GM23338 (cell line): ENCODE measurements at regions not wholly inside any gene's neighbourhood (a gene's known extent, or its start where the extent isn't known, plus 50 kb on each side); places are given as distances from the start of the nearest gene placed in this dataset.

ENCODE experiments used
- ATAC-seq: fragments of 200-7000 bp; cut with Tn5 transposase; 3 replicates; pipeline ENCODE4 v1.9.1; 2020
- DNase-seq: peaks from one replicate; pipeline ENCODE4 v3.0.0-alpha.2; 2015; ENCODE audit warnings: low spot score
- H2AFZ ChIP-seq: fragments of 200-600 bp; sonication (generic); 2 replicates; pipeline ENCODE4 v1.8.0; 2016; ENCODE audit warnings: antibody characterized with exemption, mild to moderate bottlenecking, moderate library complexity
- H3F3A ChIP-seq: fragments of 200-600 bp; sonication (generic); replicated peaks from 2 replicates; pipeline ENCODE4 v1.8.0; 2017; ENCODE audit warnings: antibody characterized with exemption, mixed run types, low read depth
- H3K27ac ChIP-seq: fragments of 200-600 bp; sonication (generic); 2 replicates; pipeline ENCODE4 v1.6.1; 2016; ENCODE audit warnings: low read depth
- H3K27me3 ChIP-seq: fragments of 200-600 bp; sonication (generic); 2 replicates; pipeline ENCODE4 v1.8.0; 2016; ENCODE audit warnings: mild to moderate bottlenecking, mixed run types, moderate library complexity; ENCODE audit not compliant: insufficient read depth
- H3K36me3 ChIP-seq: fragments of 200-600 bp; sonication (generic); 2 replicates; pipeline ENCODE4 v1.8.0; 2016; ENCODE audit warnings: mild to moderate bottlenecking; ENCODE audit not compliant: insufficient read depth
- H3K4me1 ChIP-seq: fragments of 200-600 bp; sonication (generic); 2 replicates; pipeline ENCODE4 v1.8.0; 2016; ENCODE audit warnings: mild to moderate bottlenecking, moderate library complexity; ENCODE audit not compliant: insufficient read depth
- H3K4me2 ChIP-seq: fragments of 200-600 bp; sonication (generic); 2 replicates; pipeline ENCODE4 v1.7.1; 2017; ENCODE audit warnings: mixed run types
- H3K4me3 ChIP-seq: fragments of 200-600 bp; sonication (generic); 2 replicates; pipeline ENCODE4 v1.6.1; 2016; ENCODE audit warnings: mixed run types
- H3K79me2 ChIP-seq: fragments of 200-600 bp; sonication (generic); replicated peaks from 2 replicates; pipeline ENCODE4 v1.8.0; 2017; ENCODE audit warnings: mild to moderate bottlenecking; ENCODE audit not compliant: insufficient read depth
- H3K9me2 ChIP-seq: fragments of 200-600 bp; sonication (generic); 2 replicates; pipeline ENCODE4 v1.8.0; 2017; ENCODE audit not compliant: insufficient read depth
- H4K20me1 ChIP-seq: fragments of 200-600 bp; sonication (generic); replicated peaks from 2 replicates; pipeline ENCODE4 v1.8.0; 2017; ENCODE audit warnings: mild to moderate bottlenecking; ENCODE audit not compliant: insufficient read depth
- H3K27ac Mint-ChIP-seq: 2 replicates; pipeline ENCODE4 v1.8.0; 2020; ENCODE audit warnings: inconsistent platforms, mild to moderate bottlenecking, moderate library complexity, mixed read lengths
- H3K27me3 Mint-ChIP-seq: 3 replicates; pipeline ENCODE4 v1.8.0; 2022; ENCODE audit warnings: low read depth, mild to moderate bottlenecking, moderate library complexity, mixed read lengths, inconsistent platforms; ENCODE audit not compliant: insufficient read depth, poor library complexity
- H3K36me3 Mint-ChIP-seq: 3 replicates; pipeline ENCODE4 v1.8.0; 2021; ENCODE audit warnings: low read depth, mild to moderate bottlenecking, inconsistent platforms, moderate library complexity, mixed read lengths
- H3K4me1 Mint-ChIP-seq: 3 replicates; pipeline ENCODE4 v1.8.0; 2020; ENCODE audit warnings: mild to moderate bottlenecking, inconsistent platforms, mixed read lengths
- H3K4me3 Mint-ChIP-seq: 3 replicates; pipeline ENCODE4 v1.8.0; 2021; ENCODE audit warnings: moderate library complexity, mild to moderate bottlenecking, inconsistent platforms, mixed read lengths
- H3K9me3 Mint-ChIP-seq: 3 replicates; pipeline ENCODE4 v1.8.0; 2020; ENCODE audit warnings: moderate library complexity, mild to moderate bottlenecking, inconsistent platforms, mixed read lengths
- CREB1 ChIP-seq: fragments of 250-450 bp; sonication (Bioruptor Pico); IDR thresholded peaks from 2 replicates; pipeline ENCODE4 v1.5.0; 2020; ENCODE audit warnings: low read depth, mild to moderate bottlenecking, moderate library complexity
- ETS1 ChIP-seq: IDR thresholded peaks from 2 replicates; pipeline ENCODE4 v1.6.1; 2016; ENCODE audit warnings: antibody characterized with exemption
- EZH2 ChIP-seq: fragments of 200-600 bp; sonication (generic); IDR thresholded peaks from one replicate; pipeline ENCODE4 v1.8.0; 2017; ENCODE audit warnings: antibody characterized with exemption, mild to moderate bottlenecking, low read depth; ENCODE audit not compliant: unreplicated experiment
- EZH2phosphoT487 ChIP-seq: fragments of 200-600 bp; sonication (generic); IDR thresholded peaks from one replicate; pipeline ENCODE4 v1.8.1; 2018; ENCODE audit warnings: antibody characterized with exemption; ENCODE audit not compliant: unreplicated experiment
- JUNB ChIP-seq: IDR thresholded peaks from one replicate; pipeline ENCODE4 v1.6.1; 2016; ENCODE audit warnings: antibody characterized with exemption; ENCODE audit not compliant: unreplicated experiment
- NANOG ChIP-seq: IDR thresholded peaks from 2 replicates; pipeline ENCODE4 v1.6.1; 2016; ENCODE audit warnings: antibody characterized with exemption, borderline replicate concordance
- POLR2AphosphoS5 ChIP-seq: IDR thresholded peaks from 2 replicates; pipeline ENCODE4 v1.6.1; 2016; ENCODE audit warnings: antibody characterized with exemption, low read depth
- STAT1 ChIP-seq: IDR thresholded peaks from one replicate; pipeline ENCODE4 v1.6.1; 2016; ENCODE audit warnings: antibody characterized with exemption; ENCODE audit not compliant: unreplicated experiment
- ZNF331 ChIP-seq: fragments of 250-450 bp; sonication (Bioruptor Pico); IDR thresholded peaks from 2 replicates; pipeline ENCODE4 v1.5.0; 2020; ENCODE audit warnings: low read depth, mild to moderate bottlenecking, moderate library complexity
- TF ChIP-seq, protein P1 (sequence below), 2 experiments: fragments of 200-600 bp in 1 of 2; sonication (generic) in 1 of 2; conservative IDR thresholded peaks; 2 replicates each; pipeline versions ENCODE4 v1.5.1 to v1.6.1; 2016 to 2017; ENCODE audit warnings: antibody characterized with exemption in 2 of 2, low read depth in 2 of 2, mild to moderate bottlenecking in 2 of 2, moderate library complexity in 1 of 2
- TF ChIP-seq, protein P2 (sequence below): fragments of 250-450 bp; sonication (Bioruptor Pico); IDR thresholded peaks from 2 replicates; pipeline ENCODE4 v1.5.0; 2020; ENCODE audit warnings: mild to moderate bottlenecking, moderate library complexity
- TF ChIP-seq, protein P3 (sequence below): IDR thresholded peaks from one replicate; pipeline ENCODE4 v1.6.1; 2018; ENCODE audit warnings: antibody characterized with exemption; ENCODE audit not compliant: unreplicated experiment

- Histone ChIP-seq H4K20me1 (no peaks in the 10 kb centered on the region), H3K4me1 (no peaks in the 10 kb centered on the region), H3K79me2 (no peaks in the 10 kb centered on the region), H3K4me2 (no peak overlapping the region), H3K4me3 (no peak overlapping the region), H3K36me3 (no peaks in the 10 kb centered on the region), H3F3A (no peaks in the 10 kb centered on the region), H3K27me3 (no peaks in the 10 kb centered on the region), H3K9me2 (0 out of 2 replicates have a peak, but pooled peaks cover 3% of the 10 kb centered on the region), H3K27ac (no peak overlapping the region), H2AFZ (no peak overlapping the region)
- DNase-seq (no peak), ATAC-seq (no peak)
- Mint-ChIP-seq H3K27ac (no peak overlapping the region), H3K4me1 (peaks cover 5% of the 10 kb centered on the region), H3K36me3 (no peaks in the 10 kb centered on the region; the same call in 2 of the 3 replicates), H3K27me3 (no peaks in the 10 kb centered on the region), H3K4me3 (no peak overlapping the region), H3K9me3 (no peaks in the 10 kb centered on the region; the same call in 2 of the 3 replicates)
- TF ChIP-seq POLR2AphosphoS5 = no peak
- TF ChIP-seq EZH2phosphoT487 = no peak
- TF ChIP-seq, protein P1, sequence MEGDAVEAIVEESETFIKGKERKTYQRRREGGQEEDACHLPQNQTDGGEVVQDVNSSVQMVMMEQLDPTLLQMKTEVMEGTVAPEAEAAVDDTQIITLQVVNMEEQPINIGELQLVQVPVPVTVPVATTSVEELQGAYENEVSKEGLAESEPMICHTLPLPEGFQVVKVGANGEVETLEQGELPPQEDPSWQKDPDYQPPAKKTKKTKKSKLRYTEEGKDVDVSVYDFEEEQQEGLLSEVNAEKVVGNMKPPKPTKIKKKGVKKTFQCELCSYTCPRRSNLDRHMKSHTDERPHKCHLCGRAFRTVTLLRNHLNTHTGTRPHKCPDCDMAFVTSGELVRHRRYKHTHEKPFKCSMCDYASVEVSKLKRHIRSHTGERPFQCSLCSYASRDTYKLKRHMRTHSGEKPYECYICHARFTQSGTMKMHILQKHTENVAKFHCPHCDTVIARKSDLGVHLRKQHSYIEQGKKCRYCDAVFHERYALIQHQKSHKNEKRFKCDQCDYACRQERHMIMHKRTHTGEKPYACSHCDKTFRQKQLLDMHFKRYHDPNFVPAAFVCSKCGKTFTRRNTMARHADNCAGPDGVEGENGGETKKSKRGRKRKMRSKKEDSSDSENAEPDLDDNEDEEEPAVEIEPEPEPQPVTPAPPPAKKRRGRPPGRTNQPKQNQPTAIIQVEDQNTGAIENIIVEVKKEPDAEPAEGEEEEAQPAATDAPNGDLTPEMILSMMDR (conservative IDR thresholded peaks at IDR 0.05; ENCODE audit: low read depth in 2 of 2) = no peak
- no peak for TF ChIP-seq STAT1
- TF ChIP-seq CREB1 (CRISPR knock-in tag) = no peak
- no peak for TF ChIP-seq ZNF331
- TF ChIP-seq NANOG = no peak
- no peak for TF ChIP-seq ETS1
- TF ChIP-seq, protein P2, sequence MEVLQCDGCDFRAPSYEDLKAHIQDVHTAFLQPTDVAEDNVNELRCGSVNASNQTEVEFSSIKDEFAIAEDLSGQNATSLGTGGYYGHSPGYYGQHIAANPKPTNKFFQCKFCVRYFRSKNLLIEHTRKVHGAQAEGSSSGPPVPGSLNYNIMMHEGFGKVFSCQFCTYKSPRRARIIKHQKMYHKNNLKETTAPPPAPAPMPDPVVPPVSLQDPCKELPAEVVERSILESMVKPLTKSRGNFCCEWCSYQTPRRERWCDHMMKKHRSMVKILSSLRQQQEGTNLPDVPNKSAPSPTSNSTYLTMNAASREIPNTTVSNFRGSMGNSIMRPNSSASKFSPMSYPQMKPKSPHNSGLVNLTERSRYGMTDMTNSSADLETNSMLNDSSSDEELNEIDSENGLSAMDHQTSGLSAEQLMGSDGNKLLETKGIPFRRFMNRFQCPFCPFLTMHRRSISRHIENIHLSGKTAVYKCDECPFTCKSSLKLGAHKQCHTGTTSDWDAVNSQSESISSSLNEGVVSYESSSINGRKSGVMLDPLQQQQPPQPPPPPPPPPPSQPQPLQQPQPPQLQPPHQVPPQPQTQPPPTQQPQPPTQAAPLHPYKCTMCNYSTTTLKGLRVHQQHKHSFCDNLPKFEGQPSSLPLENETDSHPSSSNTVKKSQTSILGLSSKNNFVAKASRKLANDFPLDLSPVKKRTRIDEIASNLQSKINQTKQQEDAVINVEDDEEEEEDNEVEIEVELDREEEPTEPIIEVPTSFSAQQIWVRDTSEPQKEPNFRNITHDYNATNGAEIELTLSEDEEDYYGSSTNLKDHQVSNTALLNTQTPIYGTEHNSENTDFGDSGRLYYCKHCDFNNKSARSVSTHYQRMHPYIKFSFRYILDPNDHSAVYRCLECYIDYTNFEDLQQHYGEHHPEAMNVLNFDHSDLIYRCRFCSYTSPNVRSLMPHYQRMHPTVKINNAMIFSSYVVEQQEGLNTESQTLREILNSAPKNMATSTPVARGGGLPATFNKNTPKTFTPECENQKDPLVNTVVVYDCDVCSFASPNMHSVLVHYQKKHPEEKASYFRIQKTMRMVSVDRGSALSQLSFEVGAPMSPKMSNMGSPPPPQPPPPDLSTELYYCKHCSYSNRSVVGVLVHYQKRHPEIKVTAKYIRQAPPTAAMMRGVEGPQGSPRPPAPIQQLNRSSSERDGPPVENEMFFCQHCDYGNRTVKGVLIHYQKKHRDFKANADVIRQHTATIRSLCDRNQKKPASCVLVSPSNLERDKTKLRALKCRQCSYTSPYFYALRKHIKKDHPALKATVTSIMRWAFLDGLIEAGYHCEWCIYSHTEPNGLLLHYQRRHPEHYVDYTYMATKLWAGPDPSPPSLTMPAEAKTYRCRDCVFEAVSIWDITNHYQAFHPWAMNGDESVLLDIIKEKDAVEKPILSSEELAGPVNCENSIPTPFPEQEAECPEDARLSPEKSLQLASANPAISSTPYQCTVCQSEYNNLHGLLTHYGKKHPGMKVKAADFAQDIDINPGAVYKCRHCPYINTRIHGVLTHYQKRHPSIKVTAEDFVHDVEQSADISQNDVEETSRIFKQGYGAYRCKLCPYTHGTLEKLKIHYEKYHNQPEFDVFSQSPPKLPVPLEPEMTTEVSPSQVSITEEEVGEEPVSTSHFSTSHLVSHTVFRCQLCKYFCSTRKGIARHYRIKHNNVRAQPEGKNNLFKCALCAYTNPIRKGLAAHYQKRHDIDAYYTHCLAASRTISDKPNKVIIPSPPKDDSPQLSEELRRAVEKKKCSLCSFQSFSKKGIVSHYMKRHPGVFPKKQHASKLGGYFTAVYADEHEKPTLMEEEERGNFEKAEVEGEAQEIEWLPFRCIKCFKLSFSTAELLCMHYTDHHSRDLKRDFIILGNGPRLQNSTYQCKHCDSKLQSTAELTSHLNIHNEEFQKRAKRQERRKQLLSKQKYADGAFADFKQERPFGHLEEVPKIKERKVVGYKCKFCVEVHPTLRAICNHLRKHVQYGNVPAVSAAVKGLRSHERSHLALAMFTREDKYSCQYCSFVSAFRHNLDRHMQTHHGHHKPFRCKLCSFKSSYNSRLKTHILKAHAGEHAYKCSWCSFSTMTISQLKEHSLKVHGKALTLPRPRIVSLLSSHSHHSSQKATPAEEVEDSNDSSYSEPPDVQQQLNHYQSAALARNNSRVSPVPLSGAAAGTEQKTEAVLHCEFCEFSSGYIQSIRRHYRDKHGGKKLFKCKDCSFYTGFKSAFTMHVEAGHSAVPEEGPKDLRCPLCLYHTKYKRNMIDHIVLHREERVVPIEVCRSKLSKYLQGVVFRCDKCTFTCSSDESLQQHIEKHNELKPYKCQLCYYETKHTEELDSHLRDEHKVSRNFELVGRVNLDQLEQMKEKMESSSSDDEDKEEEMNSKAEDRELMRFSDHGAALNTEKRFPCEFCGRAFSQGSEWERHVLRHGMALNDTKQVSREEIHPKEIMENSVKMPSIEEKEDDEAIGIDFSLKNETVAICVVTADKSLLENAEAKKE (CRISPR knock-in tag) = no peak
- TF ChIP-seq, protein P3, sequence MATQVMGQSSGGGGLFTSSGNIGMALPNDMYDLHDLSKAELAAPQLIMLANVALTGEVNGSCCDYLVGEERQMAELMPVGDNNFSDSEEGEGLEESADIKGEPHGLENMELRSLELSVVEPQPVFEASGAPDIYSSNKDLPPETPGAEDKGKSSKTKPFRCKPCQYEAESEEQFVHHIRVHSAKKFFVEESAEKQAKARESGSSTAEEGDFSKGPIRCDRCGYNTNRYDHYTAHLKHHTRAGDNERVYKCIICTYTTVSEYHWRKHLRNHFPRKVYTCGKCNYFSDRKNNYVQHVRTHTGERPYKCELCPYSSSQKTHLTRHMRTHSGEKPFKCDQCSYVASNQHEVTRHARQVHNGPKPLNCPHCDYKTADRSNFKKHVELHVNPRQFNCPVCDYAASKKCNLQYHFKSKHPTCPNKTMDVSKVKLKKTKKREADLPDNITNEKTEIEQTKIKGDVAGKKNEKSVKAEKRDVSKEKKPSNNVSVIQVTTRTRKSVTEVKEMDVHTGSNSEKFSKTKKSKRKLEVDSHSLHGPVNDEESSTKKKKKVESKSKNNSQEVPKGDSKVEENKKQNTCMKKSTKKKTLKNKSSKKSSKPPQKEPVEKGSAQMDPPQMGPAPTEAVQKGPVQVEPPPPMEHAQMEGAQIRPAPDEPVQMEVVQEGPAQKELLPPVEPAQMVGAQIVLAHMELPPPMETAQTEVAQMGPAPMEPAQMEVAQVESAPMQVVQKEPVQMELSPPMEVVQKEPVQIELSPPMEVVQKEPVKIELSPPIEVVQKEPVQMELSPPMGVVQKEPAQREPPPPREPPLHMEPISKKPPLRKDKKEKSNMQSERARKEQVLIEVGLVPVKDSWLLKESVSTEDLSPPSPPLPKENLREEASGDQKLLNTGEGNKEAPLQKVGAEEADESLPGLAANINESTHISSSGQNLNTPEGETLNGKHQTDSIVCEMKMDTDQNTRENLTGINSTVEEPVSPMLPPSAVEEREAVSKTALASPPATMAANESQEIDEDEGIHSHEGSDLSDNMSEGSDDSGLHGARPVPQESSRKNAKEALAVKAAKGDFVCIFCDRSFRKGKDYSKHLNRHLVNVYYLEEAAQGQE = no peak
- no peak for TF ChIP-seq JUNB
- no peak for TF ChIP-seq EZH2
Measured at GRCh38 chr2:22481486-22482259, 903.3 kb upstream of the KLHL29 start.
